PC-3 (cell line): ENCODE measurements at regions not wholly inside any gene's neighbourhood (a gene's known extent, or its start where the extent isn't known, plus 50 kb on each side); places are given as distances from the start of the nearest gene placed in this dataset.

Source experiments
- ATAC-seq: fragments of 200-7000 bp; cut with Tn5 transposase; 2 replicates; pipeline ENCODE4 v1.9.1; 2020; ENCODE audit warnings: mild to moderate bottlenecking, moderate library complexity
- BruUV-seq: library from RNA; stranded (reverse); fragments of 400-500 nt; replicated peaks from 2 replicates; lab custom pipeline; 2021; lab: Mats Ljungman, UMichigan
- CTCF ChIA-PET: fragments of 300-600 bp; sonication (Branson Sonifier 250); formaldehyde crosslinking; loops from one replicate; lab custom pipeline; 2022; ENCODE audit warnings: antibody characterized with exemption; lab: Charles Lee
- POLR2A ChIA-PET: fragments of 300-600 bp; sonication (Branson Sonifier 250); formaldehyde crosslinking; loops from one replicate; lab custom pipeline; 2022; ENCODE audit warnings: antibody characterized with exemption; ENCODE audit not compliant: unreplicated experiment; lab: Charles Lee
- DNase-seq: peaks from one replicate; pipeline ENCODE4 v3.0.0-alpha.2; 2015
- H2AFZ ChIP-seq: fragments of 300-600 bp; sonication (generic); 2 replicates; pipeline ENCODE4 v1.6.0; 2016; ENCODE audit warnings: antibody characterized with exemption, low read length
- H3F3A ChIP-seq: fragments of 300-600 bp; sonication (generic); one replicate; pipeline ENCODE4 v1.6.0; 2017; ENCODE audit warnings: antibody characterized with exemption, low read length, control low read depth, mild to moderate bottlenecking; ENCODE audit not compliant: unreplicated experiment
- H3K27ac ChIP-seq: fragments of 300-600 bp; sonication (generic); 2 replicates; pipeline ENCODE4 v1.5.1; 2016; ENCODE audit warnings: mild to moderate bottlenecking, low read length
- H3K27me3 ChIP-seq: fragments of 300-600 bp; sonication (generic); 2 replicates; pipeline ENCODE4 v1.6.1; 2016; ENCODE audit warnings: low read length, mixed read lengths
- H3K36me3 ChIP-seq: fragments of 300-600 bp; sonication (generic); 2 replicates; pipeline ENCODE4 v1.6.1; 2016; ENCODE audit warnings: low read depth, mixed run types, low read length, mixed read lengths
- H3K4me1 ChIP-seq: fragments of 300-600 bp; sonication (generic); 2 replicates; pipeline ENCODE4 v1.5.1; 2016; ENCODE audit warnings: low read length; ENCODE audit not compliant: insufficient read depth
- H3K4me2 ChIP-seq: fragments of 300-600 bp; sonication (generic); 2 replicates; pipeline ENCODE4 v1.6.0; 2016; ENCODE audit warnings: low read length
- H3K4me3 ChIP-seq: fragments of 300-600 bp; sonication (generic); 2 replicates; pipeline ENCODE4 v1.5.1; 2016; ENCODE audit warnings: mild to moderate bottlenecking, low read length, mixed read lengths
- H3K79me2 ChIP-seq: fragments of 300-600 bp; sonication (generic); 2 replicates; pipeline ENCODE4 v1.6.1; 2017; ENCODE audit warnings: low read length, mixed read lengths
- H3K9ac ChIP-seq: fragments of 300-600 bp; sonication (generic); 2 replicates; pipeline ENCODE4 v1.6.0; 2016; ENCODE audit warnings: mild to moderate bottlenecking, low read length
- H3K9me2 ChIP-seq: fragments of 300-600 bp; sonication (generic); replicated peaks from 2 replicates; pipeline ENCODE4 v1.6.1; 2016; ENCODE audit warnings: mixed run types, low read length, mixed read lengths
- H3K9me3 ChIP-seq: fragments of 300-600 bp; sonication (generic); 2 replicates; pipeline ENCODE4 v1.6.1; 2016; ENCODE audit warnings: low read length, mixed read lengths
- H4K20me1 ChIP-seq: fragments of 300-600 bp; sonication (generic); 2 replicates; pipeline ENCODE4 v1.6.1; 2016; ENCODE audit warnings: low read length, mixed read lengths
- CTCF ChIP-seq: fragments of 300-600 bp; sonication (generic); conservative IDR thresholded peaks from 2 replicates; pipeline ENCODE4 v1.5.1; 2017; ENCODE audit warnings: antibody characterized with exemption, low read depth, mild to moderate bottlenecking, low read length
- EZH2 ChIP-seq: fragments of 300-600 bp; sonication (generic); IDR thresholded peaks from one replicate; pipeline ENCODE4 v1.6.1; 2017; ENCODE audit warnings: antibody characterized with exemption, mild to moderate bottlenecking, low read length; ENCODE audit not compliant: unreplicated experiment
- EZH2phosphoT487 ChIP-seq: fragments of 300-600 bp; sonication (generic); IDR thresholded peaks from 2 replicates; pipeline ENCODE4 v1.6.1; 2018; ENCODE audit warnings: mild to moderate bottlenecking, antibody characterized with exemption, low read length, borderline replicate concordance
- intact Hi-C: fragments of 100-400 bp; cut with micrococcal nuclease; formaldehyde crosslinking; loops from 2 replicates; pipeline ENCODE4 v1.9.0; 2023

- H3K27me3 ChIP-seq, result no peaks in the 10 kb centered on the region
- DNase-seq (no peak), ATAC-seq (no peak)
- H3K27ac ChIP-seq, result no peak overlapping the region
- H3K4me2 ChIP-seq, result no peak overlapping the region
- no peaks in the 10 kb centered on the region for H3K9me2 ChIP-seq
- no peak overlapping the region for H2AFZ ChIP-seq
- no peaks in the 10 kb centered on the region for H3K36me3 ChIP-seq
- H4K20me1 ChIP-seq, result no peaks in the 10 kb centered on the region
- no peak overlapping the region for H3K4me3 ChIP-seq
- no peaks in the 10 kb centered on the region for H3F3A ChIP-seq
- no peaks in the 10 kb centered on the region for H3K79me2 ChIP-seq
- intact Hi-C loops, result no loop called here
- no peak overlapping the region for H3K9ac ChIP-seq
- no TSS peak for BruUV-seq
- H3K4me1 ChIP-seq, result no peaks in the 10 kb centered on the region
- ChIA-PET POLR2A (no interaction called here), CTCF (no interaction called here)
- TF ChIP-seq EZH2phosphoT487 (no peak), CTCF (no peak), EZH2 (no peak)
- no peaks in the 10 kb centered on the region for H3K9me3 ChIP-seq
Measured at GRCh38 chr6:23021487-23021886, 452.1 kb downstream of the HDGFL1 start.

GRCh38 chr6:23027281-23027680 lies 457.9 kb downstream of the HDGFL1 start:
- DNase-seq (no peak), ATAC-seq (no peak)
- CTCF ChIA-PET, result no interaction called here
- Histone ChIP-seq H3K27me3 (no peaks in the 10 kb centered on the region), H3K9me2 (no peaks in the 10 kb centered on the region), H3K79me2 (no peaks in the 10 kb centered on the region), H3F3A (no peaks in the 10 kb centered on the region), H4K20me1 (no peaks in the 10 kb centered on the region), H2AFZ (no peak overlapping the region), H3K4me3 (no peak overlapping the region), H3K4me2 (no peak overlapping the region), H3K36me3 (no peaks in the 10 kb centered on the region), H3K4me1 (no peaks in the 10 kb centered on the region), H3K27ac (no peak overlapping the region), H3K9ac (no peak overlapping the region), H3K9me3 (no peaks in the 10 kb centered on the region)
- BruUV-seq, result no TSS peak
- POLR2A ChIA-PET, result no interaction called here
- intact Hi-C loops, result no loop called here
- TF ChIP-seq EZH2phosphoT487 (no peak), EZH2 (no peak), CTCF (no peak)

- Histone ChIP-seq H3K9me2 (no peaks in the 10 kb centered on the region), H3K36me3 (no peaks in the 10 kb centered on the region), H3K4me1 (no peaks in the 10 kb centered on the region), H4K20me1 (no peaks in the 10 kb centered on the region), H3K9me3 (no peaks in the 10 kb centered on the region), H2AFZ (no peak overlapping the region), H3K27me3 (no peaks in the 10 kb centered on the region), H3F3A (no peaks in the 10 kb centered on the region), H3K9ac (no peak overlapping the region), H3K4me3 (no peak overlapping the region), H3K27ac (no peak overlapping the region), H3K79me2 (no peaks in the 10 kb centered on the region), H3K4me2 (no peak overlapping the region)
- ATAC-seq, result peak; percentile 71
- peak; percentile 16 for DNase-seq
- no TSS peak for BruUV-seq
- ChIA-PET CTCF (no interaction called here), POLR2A (no interaction called here)
- intact Hi-C loops, result no loop called here
- TF ChIP-seq EZH2phosphoT487, result no peak
- TF ChIP-seq CTCF, result 0 out of 2 replicates have a peak, but pooled peaks have one; percentile 28
Measured at GRCh38 chr6:23031986-23032385, 462.6 kb downstream of the HDGFL1 start.
